ENCODE measurements at regions not wholly inside any gene's neighbourhood (a gene's known extent, or its start where the extent isn't known, plus 50 kb on each side); places are given as distances from the start of the nearest gene placed in this dataset.

DNA sequence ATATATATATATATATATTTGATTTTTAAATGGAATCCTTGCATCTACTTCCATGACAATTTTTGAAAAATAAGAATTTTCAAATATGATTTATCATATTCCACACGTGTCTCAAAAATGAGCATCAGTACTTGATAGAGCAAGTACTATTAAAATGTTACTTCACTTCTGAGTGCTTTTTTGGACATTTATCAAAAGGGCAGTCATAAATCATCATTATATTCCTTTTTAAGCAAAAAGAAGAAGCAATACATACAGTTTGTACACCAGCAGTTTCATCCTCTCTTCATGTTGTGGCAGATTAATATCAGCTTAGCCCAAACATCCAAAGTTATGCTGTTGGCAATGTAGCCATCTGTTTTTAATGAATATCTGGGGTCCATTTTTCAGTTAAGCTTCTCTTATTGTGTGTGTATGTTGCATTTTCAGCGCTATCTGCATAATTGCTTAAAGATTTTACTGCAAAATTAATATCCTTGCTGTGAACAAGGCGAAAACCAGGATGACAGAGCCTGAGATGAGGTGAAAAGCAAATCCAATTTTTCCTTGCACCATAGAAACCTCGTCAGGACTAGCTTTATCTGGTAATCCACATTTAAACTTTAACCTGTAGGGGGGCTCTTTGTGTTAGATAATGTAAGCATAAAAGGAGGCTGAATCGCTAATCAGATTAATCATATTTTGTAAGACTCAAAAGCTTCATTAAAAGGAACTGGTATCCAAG, 604.9 kb upstream of the AGTR1 start:
- FAIRE-seq = no peak

DNA sequence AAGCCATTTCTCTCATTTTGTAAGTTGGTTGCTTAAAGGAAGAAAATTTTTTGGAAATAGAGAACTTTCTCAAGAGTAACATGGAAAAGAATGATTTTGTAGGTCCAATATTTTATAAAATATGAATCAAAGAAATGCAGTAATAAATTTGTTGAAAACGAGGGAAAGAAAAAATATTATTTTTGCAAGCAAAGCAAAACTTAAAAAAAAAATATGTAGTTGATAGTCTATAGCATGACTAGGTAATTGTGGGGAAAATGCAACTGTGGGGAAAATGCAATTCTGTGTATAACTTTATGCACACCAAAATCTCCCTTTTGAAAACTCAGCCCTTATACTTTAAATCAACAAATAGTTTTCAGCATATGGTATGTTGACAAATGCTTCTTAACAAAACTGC, 604.0 kb upstream of the AGTR1 start:
- TF ChIP-seq, protein P1, sequence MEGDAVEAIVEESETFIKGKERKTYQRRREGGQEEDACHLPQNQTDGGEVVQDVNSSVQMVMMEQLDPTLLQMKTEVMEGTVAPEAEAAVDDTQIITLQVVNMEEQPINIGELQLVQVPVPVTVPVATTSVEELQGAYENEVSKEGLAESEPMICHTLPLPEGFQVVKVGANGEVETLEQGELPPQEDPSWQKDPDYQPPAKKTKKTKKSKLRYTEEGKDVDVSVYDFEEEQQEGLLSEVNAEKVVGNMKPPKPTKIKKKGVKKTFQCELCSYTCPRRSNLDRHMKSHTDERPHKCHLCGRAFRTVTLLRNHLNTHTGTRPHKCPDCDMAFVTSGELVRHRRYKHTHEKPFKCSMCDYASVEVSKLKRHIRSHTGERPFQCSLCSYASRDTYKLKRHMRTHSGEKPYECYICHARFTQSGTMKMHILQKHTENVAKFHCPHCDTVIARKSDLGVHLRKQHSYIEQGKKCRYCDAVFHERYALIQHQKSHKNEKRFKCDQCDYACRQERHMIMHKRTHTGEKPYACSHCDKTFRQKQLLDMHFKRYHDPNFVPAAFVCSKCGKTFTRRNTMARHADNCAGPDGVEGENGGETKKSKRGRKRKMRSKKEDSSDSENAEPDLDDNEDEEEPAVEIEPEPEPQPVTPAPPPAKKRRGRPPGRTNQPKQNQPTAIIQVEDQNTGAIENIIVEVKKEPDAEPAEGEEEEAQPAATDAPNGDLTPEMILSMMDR (IDR thresholded peaks at IDR 0.05; ENCODE audit: insufficient read depth, low read length, severe bottlenecking) = no peak
- no peak overlapping the region for H3K4me3 ChIP-seq (ENCODE audit: low read depth, low read length)
- no peak for DNase-seq (ENCODE audit: low read depth)
- H3K27me3 ChIP-seq (ENCODE audit: control insufficient read depth, insufficient read depth, low read length) = no peaks in the 10 kb centered on the region
- no peaks in the 10 kb centered on the region for H3K36me3 ChIP-seq (ENCODE audit: control insufficient read depth, insufficient read depth, low read length)
- no peak for FAIRE-seq

More for the DNA sequence above, 604.9 kb upstream of the AGTR1 start:
- H3K4me3 ChIP-seq (ENCODE audit: low read depth, low read length) = no peak overlapping the region
- no peaks in the 10 kb centered on the region for H3K36me3 ChIP-seq (ENCODE audit: control insufficient read depth, insufficient read depth, low read length)
- TF ChIP-seq, protein P1 (IDR thresholded peaks at IDR 0.05; ENCODE audit: insufficient read depth, low read length, severe bottlenecking) = no peak
- DNase-seq (ENCODE audit: low read depth) = no peak
- H3K27me3 ChIP-seq (ENCODE audit: control insufficient read depth, insufficient read depth, low read length) = no peaks in the 10 kb centered on the region

DNA sequence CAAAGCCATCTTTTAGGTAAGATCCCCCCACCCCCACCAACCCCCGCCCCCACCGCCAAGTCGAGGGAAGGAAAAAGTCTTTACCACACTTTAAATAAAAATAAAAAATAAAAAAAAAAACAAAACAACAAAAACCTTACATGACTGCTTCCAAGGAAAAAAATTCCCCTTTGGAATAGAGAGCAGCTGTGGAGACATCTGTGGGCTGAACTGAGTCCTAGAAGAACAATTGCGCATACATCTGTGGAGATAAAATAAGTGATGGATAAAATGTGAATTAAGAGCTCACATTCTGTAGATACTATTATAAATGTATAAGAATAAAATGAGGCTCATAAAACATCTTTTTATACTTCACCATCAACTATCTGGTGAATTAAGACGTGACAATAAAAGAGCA, 601.7 kb upstream of the AGTR1 start:
- H3K36me3 ChIP-seq (ENCODE audit: control insufficient read depth, insufficient read depth, low read length) = no peaks in the 10 kb centered on the region
- TF ChIP-seq, protein P1 (IDR thresholded peaks at IDR 0.05; ENCODE audit: insufficient read depth, low read length, severe bottlenecking) = no peak
- DNase-seq (ENCODE audit: low read depth) (no peak), FAIRE-seq (no peak)
- H3K4me3 ChIP-seq (ENCODE audit: low read depth, low read length) = no peak overlapping the region
- H3K27me3 ChIP-seq (ENCODE audit: control insufficient read depth, insufficient read depth, low read length) = no peaks in the 10 kb centered on the region

DNA sequence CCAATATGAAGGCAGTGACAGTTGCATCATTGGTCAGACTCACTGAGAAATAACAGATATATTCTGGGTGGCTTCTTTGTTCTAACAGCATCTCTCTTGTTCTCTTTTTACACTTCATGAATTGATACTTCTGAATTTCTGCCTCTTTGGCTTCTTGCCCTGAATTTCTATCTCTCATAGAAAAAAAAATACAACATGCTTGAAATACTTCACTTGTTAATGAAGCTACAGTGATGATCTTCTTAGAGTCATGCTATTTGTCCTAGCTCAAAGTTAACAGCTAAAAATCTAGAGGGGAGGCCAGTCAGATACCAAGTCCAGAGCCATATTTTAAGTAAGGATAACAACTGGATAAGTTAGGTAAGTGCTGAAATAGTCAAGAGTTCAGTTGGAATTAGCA, 597.2 kb upstream of the AGTR1 start:
- TF ChIP-seq, protein P1 (IDR thresholded peaks at IDR 0.05; ENCODE audit: insufficient read depth, low read length, severe bottlenecking) = no peak
- Histone ChIP-seq H3K4me3 (ENCODE audit: low read depth, low read length) (no peak overlapping the region), H3K27me3 (ENCODE audit: control insufficient read depth, insufficient read depth, low read length) (no peaks in the 10 kb centered on the region), H3K36me3 (ENCODE audit: control insufficient read depth, insufficient read depth, low read length) (no peaks in the 10 kb centered on the region)
- DNase-seq (ENCODE audit: low read depth) (no peak), FAIRE-seq (no peak)

DNA sequence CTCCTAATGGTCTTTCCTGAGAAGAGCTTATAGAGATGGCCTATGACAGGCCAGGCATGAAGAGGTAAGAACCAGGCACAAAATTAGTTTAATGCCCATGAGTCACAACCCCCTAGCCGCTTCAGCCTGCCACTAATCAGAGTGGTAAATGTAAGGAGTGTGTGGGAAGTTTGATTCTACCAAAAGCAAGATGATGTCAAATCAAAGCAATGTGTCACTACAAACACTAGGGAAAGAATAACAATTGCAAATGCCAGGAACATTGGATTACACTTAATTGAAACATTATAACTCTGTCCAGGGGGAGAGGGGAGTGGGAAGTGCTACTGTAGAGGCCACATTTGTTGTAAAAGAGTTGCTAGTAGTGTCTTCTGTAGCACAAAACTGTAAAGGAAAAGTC, 596.6 kb upstream of the AGTR1 start:
- no peak overlapping the region for H3K4me3 ChIP-seq (ENCODE audit: low read depth, low read length)
- DNase-seq (ENCODE audit: low read depth) (no peak), FAIRE-seq (no peak)
- TF ChIP-seq, protein P1 (IDR thresholded peaks at IDR 0.05; ENCODE audit: insufficient read depth, low read length, severe bottlenecking) = no peak
- no peaks in the 10 kb centered on the region for H3K27me3 ChIP-seq (ENCODE audit: control insufficient read depth, insufficient read depth, low read length)
- no peaks in the 10 kb centered on the region for H3K36me3 ChIP-seq (ENCODE audit: control insufficient read depth, insufficient read depth, low read length)

DNA sequence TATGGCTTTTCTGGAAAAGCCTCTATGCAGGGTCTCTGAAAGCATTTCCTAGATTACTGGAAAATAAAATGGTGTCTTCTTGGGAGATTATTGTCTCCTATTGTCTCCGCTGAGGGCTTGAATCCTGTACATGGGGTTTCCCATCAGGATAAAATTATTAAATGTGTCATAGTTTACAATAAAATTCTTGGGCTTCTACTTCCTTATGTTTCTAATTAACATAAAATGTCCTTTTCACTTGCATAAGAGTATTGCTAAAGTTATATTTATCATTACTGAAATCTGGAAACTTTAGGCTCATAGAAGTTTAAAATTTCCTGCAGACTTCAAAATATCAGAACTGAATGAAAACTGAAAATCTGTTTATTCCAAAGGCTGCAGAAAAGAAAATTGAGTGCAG, 595.5 kb upstream of the AGTR1 start:
- TF ChIP-seq, protein P1 (IDR thresholded peaks at IDR 0.05; ENCODE audit: insufficient read depth, low read length, severe bottlenecking) = no peak
- H3K27me3 ChIP-seq (ENCODE audit: control insufficient read depth, insufficient read depth, low read length) = no peaks in the 10 kb centered on the region
- DNase-seq (ENCODE audit: low read depth) (no peak), FAIRE-seq (no peak)
- no peaks in the 10 kb centered on the region for H3K36me3 ChIP-seq (ENCODE audit: control insufficient read depth, insufficient read depth, low read length)
- H3K4me3 ChIP-seq (ENCODE audit: low read depth, low read length) = no peak overlapping the region
